NCI-H1092 (cell line): ENCODE measurements at regions not wholly inside any gene's neighbourhood (a gene's known extent, or its start where the extent isn't known, plus 50 kb on each side); places are given as distances from the start of the nearest gene placed in this dataset.

Source experiments
- DNase-seq: peaks from one replicate; lab custom pipeline; 2025; lab: John Stamatoyannopoulos, UW

DNA sequence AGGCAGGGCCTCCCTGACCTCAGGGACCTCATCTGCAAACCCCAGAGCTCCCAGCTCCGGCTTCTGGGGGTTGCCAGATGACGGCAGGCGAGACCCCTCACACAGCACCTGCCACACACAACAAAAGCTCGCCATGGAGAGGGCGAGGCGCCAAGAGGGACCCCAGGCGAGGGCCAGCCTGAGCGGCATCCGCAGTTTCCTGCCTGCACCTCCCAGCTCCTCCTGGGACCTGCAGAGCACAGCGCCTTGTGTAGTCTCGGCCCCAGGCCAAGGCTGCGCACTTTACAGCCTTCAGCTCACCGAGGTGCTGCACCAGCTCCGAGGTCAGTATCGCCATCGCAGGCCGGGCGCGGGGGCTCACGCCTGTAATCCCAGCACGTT, 82.4 kb upstream of the ADAMTS2 start:
- DNase-seq: no peak

DNA sequence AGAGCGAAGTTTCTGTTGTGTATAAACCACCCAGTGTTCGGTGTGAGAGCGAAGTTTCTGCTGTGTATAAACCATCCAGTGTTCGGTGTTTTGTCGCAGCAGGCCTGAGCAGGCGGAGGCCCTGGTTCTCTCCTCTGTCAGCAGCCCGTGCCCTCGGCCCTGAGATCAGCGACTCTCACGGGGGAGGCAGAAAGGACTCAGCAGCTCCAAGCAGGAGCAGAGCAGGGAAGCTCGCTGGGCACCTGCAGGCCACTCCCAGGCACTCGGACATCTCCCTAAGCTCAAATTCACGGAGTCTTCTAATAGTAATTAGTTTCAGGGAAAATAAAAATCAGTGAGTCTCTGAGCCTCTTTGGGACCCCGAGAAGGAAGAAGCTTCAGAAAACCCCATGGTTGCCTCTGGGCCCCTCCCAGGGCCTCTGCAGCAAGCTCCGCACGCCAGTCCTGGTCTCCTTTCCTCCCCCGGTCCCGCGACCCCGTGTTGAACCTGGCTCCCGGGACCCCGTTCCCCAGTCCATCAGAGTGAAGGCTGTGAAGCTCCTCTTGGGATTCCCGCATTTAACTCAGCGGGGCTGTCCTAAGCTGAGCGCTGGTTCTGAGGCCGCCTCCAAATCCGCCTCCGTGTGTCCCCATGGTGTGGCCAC, 81.9 kb upstream of the ADAMTS2 start:
- no peak for DNase-seq

DNA sequence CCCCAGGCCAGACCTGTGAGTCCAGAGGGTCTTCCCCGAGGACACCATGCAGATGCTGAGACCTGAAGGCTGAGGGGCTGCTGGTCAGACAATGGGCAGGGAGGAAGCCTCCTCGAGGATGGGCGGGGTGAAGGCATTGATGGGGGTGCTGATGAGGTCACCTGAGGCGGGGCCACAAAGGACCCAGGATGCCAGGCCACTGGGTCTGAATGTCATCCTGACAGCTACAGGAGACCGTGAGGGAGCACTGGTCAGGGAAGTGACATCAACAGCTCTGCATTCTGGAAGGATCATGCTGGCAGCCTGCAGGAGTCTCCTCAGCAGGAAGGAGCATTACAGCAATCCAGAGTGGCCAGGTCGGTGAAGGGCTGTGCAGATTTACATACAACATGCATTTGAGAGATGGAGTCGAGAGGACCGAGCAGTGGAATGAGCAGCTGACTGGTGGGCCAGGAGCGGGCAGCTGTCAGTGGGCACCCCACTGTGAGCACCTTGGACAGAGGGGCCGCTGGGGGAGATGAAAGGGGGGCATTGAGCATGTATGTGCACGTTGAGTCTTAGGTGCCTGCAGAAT, 77.7 kb upstream of the ADAMTS2 start:
- no peak for DNase-seq

DNA sequence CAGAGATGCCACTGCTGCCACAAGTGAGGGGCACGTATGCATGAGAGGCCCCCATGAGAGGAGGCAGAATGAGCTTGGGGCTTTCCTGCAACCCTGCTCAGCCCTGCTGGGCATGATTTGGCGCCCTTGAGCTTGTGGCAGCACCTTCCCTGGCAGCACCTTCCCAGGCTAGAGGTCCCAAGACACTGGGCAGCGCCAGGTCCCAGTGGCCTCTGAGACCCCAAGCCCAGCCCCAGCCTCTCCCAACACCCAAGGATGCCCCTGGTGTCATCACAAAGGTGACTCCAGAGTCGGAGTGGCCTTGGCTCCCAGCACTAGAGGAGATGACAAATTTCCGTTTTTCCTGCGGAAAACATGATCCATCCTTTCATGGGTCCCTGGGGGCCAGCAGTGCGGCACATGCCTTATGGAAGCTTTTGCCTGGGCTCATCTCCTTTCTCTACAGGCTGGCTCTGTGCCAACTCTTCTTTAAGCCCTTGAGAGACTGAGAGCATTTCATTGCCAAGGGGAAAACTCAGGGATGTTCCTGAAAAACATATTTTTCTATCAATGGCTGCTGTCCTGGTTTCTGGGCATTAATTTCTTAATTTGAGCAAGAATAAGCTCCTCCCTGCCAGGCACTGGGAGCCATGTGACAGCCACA, 77.1 kb upstream of the ADAMTS2 start:
- no peak for DNase-seq

DNA sequence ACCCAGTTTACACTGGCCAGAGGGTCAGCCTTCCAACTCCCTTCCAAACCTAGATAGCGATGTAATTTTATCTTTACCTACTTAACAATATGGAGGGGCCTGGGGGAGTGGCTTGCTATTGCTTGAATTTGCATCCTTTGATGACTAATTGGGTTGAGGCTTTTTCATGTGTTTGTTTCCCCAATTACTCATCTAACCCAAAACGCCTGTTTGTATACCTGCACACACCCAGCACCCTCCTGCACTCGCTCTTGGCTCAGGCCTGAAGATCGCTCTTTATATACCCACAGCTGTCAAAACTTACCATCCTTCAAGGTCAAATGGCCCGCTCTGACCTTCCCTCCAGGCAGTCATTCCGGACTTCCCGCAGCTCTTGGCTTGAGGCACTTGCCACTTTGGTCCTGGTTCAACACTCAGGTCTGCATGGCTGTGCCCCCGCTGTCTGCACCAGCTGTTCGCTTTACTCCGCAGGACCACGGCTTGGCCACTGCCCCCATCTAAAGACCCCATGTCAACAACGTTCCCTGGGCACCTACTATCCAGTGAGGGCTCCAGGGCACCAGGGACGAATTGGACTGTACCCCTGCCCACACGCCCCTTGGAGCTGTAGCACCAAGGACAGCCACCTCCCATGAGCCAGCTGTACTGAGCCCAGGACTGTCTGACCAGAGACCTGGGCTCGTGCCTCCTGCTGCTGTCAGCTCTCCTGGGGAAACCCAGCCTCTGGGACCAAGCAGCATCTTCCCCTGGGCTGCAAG, 76.1 kb upstream of the ADAMTS2 start:
- no peak for DNase-seq

DNA sequence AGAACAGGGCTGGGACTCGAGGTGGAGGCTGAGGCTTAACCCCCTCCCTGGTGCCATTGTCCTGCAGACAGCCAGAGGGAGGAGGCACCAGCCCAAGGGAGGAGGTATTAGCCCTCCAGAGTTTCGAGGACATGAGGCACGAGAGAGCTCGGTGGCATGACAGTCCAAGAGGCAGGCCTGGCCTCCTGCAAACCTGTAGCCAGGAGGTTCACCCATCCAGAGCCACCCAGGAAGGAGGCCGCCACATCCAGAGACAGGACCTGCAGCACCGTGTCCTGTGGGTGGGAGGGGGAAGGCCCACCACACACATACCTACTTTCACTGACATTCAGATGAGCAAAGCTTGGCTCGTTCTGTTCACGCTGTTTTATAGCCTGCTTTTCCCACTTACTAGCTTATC, 75.2 kb upstream of the ADAMTS2 start:
- no peak for DNase-seq

DNA sequence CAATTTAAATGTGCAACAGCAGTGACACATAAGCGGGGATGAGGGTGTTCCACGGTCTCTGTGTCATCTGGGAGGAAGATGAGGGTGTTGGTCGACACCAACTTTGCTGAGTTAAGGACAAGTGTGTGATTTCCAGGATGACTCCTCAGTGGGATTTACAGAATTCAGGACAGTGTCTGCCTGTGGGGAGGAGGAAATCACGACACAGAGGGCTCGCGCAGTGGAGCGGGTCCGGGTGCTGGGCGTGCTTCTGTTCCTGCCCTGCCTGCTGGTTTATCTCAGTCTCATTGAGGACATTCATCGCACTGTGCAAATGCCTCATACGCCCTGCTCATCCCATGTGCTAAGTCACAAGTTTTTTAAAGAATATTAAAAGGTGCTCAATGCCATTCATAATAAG, 73.7 kb upstream of the ADAMTS2 start:
- no peak for DNase-seq

DNA sequence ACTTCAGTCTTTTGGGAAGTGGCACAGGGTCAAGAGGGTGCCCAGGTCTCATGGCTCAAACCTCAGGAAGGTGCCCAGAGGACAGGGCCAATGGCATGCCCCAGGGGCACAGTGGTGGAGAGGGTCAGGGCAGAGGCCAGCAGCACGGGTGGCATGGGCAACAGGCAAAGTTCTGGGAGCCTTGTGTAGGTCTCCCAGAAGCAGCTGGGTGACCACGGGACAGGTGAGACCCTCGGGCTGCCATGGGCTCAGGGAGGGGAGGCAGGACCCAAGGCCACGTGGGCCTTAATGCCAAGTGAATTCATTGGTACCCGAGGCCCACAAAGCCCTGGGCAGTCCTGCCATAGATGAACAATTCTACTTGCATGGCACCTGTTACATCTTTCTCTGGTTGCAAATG, 72.4 kb upstream of the ADAMTS2 start:
- no peak for DNase-seq

DNA sequence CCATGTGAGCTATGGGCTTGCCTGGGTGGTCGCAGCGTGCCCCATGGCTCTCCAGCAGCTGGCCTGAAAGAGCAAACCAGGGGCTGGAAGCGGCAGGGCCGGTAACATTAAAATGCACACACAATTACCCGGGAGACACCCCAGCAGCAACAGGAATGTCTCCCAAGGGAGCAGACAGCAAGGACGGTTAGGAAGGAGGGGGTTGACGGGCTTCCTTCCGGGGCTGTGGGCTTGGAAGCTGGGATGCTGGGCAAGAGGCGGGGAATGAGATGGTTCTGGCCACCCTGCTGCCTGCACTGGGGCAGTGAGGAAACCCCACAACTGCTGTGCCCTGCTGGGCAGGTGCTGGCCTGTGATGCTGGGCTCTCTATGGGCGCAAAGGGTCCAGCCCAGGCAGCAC, 71.8 kb upstream of the ADAMTS2 start:
- DNase-seq: peak; percentile 13

DNA sequence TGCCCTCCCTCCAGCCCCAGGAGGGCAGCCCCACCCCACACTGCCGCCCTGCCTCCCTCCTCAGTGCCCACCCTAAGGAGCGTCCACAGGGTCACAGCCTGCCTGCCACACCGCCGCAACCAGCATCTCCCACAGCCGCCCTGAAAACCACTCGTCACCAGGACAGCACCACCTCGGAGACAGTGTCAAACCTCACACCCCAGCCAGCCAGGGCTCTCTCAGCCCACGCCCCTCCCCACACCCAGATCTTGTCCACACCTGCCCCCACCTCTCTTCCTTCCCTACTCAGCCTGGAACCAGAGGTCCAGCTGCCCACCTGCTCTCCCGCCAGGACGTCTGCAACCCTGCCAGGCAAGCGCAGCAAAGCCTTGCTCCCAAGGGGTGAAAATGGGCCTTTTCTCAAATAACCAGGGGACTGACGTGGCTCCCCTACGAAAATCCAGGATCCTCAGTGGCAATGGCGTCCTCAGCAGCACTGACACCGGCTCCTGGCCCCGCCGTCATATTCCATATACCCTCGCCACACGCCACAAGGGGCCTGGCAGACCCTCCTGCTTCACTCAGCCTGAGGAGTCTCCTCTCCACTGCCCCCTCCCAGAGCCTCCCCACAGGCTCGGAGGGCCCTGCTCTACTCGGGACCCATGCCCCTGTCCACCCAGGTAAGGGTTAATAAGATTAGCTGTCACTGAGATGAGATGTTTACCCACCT, 71.0 kb upstream of the ADAMTS2 start:
- no peak for DNase-seq

DNA sequence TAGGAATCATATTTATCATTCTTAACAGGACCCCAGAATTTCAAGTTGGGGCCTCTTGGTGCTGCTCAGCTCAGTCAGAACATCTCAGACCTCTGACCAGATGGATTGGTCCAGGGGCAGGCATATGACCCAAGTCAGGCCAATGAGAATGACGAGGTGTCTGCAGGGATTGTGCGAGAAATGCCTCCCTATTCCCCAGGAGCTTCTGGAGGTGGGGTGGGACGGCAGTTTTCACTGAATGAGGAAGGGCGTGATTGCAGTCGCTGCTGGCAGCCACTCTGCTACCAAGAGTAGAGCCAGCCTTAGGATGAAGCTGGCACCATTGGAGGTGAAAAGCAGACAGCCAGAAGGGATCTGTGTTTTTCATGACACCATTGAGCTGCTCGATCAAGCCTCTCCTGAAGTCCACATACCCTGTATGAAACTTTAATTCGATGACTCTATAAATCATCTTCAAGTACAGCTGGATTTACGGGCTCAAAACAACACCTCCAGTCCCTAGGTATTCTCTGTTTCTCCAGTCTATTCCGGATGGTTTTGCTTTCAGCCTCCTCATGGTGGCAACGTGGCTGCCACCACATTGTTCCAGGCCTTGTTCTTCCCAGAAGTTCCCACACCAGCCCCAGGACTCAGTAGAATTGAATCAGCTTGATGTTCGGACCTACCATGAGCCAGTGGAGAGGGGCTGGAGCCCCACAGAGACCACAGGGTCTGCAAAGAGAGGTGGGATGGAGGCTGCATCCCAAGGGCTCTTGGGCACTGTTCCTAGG, 70.2 kb upstream of the ADAMTS2 start:
- DNase-seq: no peak

DNA sequence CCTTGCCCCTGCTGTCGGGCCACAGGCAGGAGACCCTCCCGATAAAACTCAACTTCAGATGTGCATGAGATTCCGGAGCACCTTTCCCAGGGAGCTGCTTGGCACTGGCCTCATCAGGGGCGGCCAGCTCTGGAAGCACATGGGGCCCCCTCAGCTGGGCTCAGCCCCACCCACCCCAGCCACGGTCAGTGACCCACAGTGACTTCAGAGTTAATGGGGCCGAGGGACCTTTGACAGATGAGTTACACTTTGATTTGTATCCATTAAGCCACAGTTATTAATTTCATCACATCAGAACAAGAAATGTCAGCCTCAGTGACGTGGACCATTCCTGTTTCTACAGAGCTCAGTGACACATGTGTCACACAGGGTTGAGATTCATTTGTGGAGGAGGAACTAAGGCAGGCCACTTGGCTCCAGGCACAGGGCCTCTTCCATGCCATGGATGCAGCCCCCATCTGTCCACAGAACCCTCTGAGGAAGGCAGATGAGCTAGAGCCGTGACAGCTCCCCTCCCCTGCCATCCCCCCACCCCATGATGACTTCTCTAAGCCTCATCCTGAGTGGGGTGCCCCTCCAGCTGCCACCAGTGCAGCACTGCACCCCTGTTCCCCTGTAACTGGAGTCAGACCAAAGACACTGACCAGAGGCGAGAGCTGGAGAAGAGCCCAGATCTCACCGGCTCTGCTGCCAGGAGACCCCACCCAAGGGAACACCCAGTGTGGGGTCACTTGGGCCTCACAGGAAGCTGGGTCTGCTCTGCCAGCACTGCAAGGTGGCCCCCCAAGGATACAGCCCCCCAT, 69.4 kb upstream of the ADAMTS2 start:
- DNase-seq: no peak

DNA sequence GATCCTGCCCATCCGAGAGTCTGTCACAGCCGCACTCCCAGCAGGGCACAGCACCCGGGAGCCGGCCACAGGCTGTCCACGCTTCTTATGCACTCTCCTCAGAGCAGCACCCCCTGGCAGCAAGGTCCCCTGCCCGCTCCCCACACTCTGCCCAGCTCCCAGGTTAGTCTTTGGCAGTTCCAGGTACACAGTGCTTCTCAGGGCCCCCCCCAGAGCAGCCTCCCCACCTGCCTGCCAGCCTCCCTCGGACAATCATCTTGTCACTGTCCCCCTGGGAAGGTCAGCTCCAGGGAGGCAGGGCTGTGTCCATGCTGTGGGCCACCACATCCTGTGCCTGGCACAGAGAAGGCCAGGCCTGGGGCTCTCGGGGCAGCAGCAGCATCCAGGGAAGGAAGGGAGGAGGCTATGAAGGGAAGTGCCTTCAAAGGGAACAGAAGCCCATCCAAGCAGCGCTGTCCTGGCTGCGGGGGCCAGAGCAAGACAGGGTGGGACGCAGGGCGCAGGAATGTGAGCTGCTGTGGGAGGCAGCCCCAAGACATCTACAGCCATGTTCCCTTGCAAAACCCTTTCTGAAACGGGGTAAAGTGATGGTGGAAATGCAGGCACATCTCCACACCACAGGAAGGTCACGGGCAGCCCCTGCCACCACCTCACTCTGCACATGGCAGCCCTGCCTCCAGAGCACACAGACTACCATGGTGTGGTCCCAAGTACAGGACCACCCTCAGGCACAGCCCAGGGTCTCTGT, 68.6 kb upstream of the ADAMTS2 start:
- no peak for DNase-seq

DNA sequence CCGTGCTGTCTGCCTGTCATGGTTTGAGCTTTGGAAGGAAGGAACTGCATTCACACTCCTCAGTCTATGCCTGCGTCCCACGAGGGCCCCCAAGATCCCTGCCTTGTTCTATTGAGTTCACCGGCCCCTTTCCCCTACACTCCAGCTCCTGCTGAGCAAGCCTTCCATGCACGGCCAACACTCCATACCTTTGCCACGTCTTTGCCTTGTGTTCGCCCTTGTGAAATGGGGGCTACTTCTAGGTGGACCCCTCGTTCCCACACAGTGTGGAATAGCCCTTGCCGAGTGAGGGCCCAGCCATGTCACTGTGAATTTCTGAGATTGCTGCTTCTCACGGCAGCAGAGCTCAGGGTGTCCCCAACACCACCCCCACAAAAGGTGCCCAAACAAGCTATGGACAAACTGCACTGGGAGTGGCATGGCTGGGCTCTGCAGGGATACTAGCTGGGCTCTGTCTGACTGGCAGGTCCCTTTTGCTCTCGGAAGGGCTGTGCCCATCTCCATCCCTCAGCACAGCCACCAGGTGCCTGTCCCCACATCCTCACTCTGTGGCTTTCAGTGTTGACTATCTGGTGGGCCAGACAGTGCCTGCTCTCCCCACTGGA, 67.9 kb upstream of the ADAMTS2 start:
- DNase-seq: no peak

DNA sequence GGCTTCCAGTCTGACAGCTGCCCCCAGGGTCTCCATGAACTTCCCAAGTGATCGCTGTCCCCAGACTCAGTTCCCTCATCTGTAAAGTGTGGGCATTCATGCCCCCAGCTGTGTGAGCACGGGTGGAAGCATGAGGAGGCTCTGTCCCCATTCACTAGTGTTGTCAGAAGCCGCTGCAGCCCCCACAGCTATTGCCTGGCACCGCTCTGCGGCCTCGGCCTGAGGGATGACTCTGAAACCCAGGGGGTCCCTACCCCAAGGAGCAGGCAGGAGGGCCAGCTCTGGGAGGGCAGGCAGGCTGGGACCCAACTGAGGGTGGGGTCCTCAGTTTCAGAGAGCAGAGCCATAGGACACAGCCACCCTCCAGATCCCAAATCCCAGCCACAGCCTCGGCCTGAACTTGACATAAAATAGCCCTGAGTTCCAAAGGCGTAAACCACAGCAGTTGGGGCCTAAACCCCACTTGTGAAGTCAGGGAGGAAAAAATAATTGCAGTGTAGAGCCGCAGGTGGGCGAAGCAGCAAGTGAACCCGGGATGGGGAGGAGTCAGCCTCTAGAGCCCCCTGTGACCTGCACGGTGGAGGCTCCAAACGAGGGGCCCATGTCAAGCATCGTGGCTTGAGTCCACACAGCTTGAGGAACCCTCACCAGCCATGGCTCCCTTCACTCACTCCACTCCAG, 66.0 kb upstream of the ADAMTS2 start:
- DNase-seq: no peak

DNA sequence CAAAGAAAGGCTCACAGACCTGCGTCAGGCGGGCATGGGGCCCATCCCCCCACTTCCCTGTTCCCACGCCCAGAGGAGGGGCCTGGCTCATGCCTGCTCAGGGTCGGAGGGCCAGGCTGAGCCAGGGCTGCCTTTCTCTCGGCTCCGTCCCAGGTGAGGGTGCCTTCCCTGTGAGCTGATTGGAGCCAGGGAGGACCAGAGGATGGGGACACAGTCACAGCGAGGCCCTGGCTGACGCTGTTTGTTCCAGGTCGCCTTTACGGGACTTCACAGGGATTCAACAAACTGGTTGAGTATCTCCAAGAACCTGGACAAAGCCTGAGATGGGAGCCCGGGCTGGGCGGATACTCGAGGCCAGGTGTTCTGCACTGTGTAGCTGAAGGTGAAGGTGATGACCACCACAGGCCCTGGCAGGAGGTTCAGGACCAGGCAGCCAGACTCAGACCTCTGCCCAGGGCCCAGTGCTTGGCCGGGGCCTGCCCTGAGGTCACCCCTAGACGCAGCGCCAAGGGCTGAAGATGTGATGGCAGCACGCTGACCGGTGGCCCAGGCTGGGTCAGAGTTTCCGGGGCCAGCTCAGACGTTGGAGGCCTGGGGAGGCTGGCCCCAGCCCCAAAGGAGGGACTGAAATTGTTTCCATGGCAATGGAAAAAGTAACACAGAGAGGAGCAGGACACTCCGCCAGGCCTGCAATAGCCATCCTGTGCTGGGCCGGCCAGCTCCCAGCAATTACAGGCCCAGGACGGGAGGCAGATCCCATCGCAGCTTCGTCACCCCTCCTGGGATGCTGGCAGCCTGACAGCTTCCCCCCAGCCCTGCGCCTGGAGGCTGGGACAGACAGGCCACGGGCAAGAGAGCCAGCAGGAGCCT, 65.3 kb upstream of the ADAMTS2 start:
- no peak for DNase-seq

DNA sequence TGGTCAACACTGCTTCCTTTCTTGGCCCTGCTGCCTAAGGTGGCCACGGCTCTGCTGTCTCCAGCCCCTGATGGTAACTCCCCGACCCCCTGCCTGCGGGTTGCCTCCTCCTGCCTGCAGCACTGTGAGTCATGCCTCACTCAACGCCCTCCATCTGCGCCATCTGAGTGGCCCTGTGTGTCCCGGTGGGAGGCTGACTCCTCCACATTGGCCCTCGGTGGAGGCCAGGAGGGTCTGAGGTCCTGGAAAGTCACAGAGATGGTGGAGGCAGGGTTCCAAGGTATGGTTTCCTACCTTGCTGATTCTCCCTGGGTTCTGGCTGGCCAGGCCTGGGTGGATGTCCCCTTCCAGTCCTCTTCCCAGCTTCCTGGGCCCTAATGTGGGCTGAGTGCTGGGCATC, 64.5 kb upstream of the ADAMTS2 start:
- DNase-seq: no peak

DNA sequence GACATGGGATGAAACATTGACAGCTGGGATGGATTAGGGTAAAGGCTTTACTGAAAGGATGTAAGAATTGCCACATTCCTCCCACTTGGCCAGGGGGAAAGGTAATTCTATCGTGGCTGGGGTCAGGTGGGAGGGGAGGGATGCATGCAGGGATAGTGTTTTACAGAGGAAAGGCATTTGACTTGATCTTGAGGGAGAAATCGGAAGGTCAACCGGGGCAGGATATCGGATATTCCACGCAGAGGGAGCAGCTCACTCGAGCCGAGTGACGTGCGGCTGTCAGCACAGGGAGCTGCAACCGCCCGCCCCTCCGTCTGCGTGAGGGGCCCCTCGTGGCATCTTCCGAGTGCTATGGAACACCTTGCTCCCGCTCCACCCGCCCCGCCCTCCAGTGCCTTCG, 63.4 kb upstream of the ADAMTS2 start:
- no peak for DNase-seq
